ENCODE measurements at regions not wholly inside any gene's neighbourhood (a gene's known extent, or its start where the extent isn't known, plus 50 kb on each side); places are given as distances from the start of the nearest gene placed in this dataset.

DNA sequence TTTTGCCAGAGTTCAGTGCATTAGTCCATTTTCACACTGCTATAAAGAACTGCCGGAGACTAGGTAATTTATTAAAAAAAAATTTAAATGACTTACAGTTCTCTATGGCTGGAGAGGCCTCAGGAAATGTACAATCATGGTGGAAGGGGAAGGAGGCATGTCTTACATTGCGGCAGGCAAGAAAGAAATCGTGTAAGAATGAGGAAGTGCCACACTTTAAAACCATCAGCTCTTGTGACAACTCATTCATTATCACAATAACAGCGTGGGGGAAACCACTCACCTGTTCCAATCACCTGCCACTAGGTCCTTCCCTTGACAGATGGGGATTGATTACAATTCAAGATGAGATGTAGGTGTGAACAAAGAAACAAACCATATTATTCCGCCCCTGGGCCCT, 1361.4 kb downstream of the NSUN3 start:
- TF ChIP-seq, protein P1, sequence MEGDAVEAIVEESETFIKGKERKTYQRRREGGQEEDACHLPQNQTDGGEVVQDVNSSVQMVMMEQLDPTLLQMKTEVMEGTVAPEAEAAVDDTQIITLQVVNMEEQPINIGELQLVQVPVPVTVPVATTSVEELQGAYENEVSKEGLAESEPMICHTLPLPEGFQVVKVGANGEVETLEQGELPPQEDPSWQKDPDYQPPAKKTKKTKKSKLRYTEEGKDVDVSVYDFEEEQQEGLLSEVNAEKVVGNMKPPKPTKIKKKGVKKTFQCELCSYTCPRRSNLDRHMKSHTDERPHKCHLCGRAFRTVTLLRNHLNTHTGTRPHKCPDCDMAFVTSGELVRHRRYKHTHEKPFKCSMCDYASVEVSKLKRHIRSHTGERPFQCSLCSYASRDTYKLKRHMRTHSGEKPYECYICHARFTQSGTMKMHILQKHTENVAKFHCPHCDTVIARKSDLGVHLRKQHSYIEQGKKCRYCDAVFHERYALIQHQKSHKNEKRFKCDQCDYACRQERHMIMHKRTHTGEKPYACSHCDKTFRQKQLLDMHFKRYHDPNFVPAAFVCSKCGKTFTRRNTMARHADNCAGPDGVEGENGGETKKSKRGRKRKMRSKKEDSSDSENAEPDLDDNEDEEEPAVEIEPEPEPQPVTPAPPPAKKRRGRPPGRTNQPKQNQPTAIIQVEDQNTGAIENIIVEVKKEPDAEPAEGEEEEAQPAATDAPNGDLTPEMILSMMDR (IDR thresholded peaks at IDR 0.05) = no peak
- TF ChIP-seq POLR2A (IDR thresholded peaks at IDR 0.05) = no peak
